ENCODE measurements at regions not wholly inside any gene's neighbourhood (a gene's known extent, or its start where the extent isn't known, plus 50 kb on each side); places are given as distances from the start of the nearest gene placed in this dataset.
A peak's percentile ranks its signal among the peaks of the same experiment; 100 is the strongest.

DNA sequence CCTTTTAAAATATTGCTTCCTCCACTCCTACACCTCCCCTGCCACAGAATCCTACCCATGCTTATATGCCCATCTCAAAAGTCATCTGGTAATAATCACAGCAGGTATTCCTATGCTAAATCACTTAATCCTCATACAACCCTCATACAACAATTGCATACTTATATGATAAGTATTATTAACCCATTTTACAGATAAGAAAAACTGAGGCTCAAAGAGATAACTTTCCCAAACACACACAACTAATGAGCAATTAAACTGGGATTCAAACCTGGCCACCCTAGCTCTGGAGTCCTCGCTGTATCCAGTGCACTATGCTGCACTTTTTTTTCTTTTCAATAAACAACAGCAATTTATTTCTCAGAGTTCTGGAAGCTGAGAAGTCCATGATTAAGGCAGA, 99.8 kb upstream of the TSPAN5 start:
- no peak for DNase-seq

GRCh38 chr4:98754736-98755135, 96.3 kb upstream of the TSPAN5 start:
- no peak for DNase-seq

DNA sequence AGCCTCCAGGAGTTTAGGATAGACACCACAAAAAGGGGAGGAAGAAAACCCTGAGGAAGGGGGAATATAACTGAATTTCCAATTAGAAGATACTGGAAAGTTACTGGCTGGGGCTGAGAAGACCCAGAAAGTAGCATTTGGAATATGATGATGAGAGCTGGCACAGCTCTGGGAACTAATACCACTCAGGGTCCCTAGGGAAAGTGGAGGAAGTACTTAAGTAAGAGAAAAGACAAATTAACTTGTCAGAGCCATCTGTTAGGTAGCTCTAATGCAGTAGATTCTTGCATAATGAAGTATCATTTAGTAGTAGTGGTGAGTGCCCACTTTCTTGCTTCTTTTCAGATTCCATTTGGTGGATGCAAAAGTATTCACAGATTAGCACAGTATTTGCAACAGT, 90.8 kb upstream of the TSPAN5 start:
- DNase-seq, result peak; percentile 7

DNA sequence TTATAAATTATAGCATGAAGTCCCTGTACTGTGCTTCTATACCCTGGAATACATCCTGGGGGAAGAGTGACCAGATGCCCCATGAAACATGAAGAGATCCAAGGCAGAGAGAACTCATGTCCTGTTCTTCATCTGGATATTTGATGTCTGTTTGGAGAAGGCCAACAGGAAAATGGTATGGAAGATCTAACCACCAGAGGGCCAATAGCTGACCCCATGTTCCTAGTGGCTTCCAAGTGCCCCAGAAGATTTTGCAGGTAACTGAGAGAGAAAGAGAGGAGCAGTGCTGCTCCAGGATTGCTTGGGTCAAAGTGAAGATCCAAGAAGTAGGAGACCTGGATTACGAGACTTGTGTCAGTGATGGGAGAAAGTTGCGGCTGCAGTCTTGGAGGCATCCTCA, 90.2 kb upstream of the TSPAN5 start:
- no peak for DNase-seq

GRCh38 chr4:98747393-98748091, 89.1 kb upstream of the TSPAN5 start:
- DNase-seq, result no peak

- DNase-seq, result no peak
These were observed 88.5 kb upstream of the TSPAN5 start for GRCh38 chr4:98746936-98747335.

DNA sequence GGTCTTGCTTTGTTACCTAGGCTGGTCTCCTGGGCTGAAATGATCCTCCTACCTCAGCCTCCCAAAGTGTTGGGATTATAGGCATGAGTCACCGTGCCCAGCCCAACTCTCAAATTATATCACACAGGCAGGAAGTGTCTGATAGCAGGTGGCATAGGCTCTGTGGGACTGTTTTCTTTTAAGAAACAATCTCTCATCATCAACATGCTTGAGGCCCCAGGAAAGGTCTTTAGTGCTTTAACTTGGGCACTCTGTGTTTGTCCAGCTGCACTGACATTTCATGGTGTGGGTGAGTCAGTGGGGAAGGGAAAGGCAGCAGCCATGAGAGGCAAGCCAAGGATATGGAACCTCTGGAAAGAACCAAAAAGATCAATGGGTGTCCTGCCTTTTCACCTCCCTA, 88.1 kb upstream of the TSPAN5 start:
- DNase-seq, result no peak

GRCh38 chr4:98745366-98745765, 87.0 kb upstream of the TSPAN5 start:
- DNase-seq, result no peak

DNA sequence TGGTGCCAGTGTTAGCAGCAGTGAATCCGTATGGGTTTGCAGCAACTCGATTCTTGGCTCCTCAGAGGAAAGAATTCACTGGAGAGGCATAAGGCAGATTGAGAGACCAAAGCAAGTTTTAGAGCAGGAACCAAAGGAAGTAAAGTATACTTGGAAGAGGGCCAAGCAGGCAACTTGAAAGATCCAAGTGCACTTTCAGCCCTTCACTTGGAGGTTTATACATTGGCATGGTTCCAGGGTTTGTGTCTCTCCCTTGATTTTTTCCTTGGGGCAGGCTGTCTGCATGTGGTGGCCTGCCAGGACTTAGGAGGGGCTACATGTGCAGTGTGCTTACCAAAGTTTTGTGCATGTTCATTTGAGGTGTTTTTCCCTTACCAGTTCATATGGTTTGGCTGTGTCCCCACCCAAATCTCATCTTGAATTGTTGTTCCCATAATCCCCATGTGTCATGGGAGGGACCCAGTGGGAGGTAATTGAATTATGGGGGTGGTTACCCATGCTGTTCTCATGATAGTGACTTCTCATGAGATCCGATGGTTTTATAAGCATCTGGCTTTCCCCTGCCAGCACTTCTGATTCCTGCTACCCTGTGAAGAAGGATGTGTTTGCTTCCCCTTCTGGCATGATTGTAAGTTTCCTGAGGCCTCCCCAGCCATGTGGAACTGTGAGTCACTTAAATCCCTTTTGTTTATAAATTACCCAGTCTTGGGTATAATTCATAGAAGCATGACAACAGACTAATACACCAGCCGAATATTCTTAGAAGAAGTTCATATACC, 86.2 kb upstream of the TSPAN5 start:
- DNase-seq, result no peak

DNA sequence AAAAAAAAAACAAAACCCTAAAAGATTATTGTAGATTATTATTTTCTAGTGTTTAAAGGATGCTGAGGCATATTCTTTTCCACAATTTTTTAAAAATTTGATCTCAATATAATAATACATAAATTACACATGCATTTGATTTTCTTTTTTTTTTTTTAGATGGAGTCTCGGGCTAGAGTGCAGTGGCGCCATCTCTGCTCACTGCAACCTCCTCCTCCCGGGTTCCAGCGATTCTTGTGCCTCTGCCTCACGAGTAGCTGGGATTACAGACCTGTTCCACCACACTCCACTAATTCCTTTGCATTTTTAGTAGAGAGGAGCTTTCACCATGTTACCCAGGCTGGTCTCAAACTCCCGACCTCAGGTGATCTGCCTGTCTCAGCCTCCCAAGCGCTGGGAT, 83.5 kb upstream of the TSPAN5 start:
- no peak for DNase-seq

GRCh38 chr4:98739751-98740150, 81.3 kb upstream of the TSPAN5 start:
- no peak for DNase-seq

DNA sequence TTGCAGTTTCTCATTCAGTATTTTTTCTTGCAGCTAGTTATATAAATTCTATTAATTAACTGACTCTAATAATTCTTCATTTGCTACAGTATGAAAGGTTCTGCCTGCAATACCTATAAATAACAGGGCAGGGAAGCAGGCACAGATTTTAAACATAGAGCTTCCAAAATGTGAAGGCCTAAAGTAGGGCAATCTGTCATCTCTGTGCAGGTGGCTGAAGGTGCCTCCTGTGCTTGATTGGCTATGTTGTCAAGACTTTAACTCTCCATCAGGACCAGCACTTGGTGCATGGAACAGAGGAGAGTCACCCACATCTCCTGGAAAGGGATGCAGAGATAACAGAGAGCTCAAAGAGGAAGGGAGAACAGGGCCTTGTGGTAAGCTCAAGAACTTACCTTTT, 75.2 kb upstream of the TSPAN5 start:
- DNase-seq, result no peak

DNA sequence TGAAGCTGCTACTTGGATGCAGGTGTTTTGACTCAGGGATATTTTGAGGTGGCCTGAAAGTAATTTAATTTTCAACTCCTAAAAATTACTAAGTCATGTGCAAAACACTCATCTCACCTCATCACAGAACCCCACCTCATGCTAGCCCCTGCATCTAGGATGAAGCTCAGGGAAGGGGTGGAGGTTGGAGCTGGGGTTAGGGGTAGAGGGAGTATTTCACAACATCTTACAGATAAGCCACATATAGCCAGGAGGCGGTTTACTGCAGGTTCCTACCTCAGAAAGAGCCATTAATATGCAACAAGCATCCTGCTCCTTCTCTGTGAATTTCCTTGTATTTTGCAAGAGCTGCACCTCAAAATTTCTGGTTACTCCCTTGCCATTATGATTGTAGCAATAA, 70.5 kb upstream of the TSPAN5 start:
- DNase-seq, result no peak

GRCh38 chr4:98728433-98728832, 70.0 kb upstream of the TSPAN5 start:
- DNase-seq, result no peak

DNA sequence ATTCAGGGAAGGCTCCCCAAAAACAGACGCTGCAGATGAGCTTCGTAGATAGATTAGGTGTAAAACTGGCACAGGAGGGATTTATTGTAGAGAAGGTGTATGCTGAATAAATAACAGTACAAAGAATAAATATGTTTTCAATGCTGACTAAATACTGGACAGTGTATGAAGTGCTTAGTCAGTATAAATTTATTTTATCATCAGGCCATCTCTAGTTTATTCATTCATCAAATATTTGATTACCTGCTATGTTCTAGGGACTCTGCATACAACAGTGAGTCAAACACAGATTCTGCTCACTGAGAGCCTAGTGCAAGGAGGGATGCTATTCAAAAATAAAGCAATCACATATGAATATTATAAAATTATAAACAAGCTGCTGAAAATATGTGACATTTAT, 63.6 kb upstream of the TSPAN5 start:
- no peak for DNase-seq

GRCh38 chr4:98720871-98721480, 62.6 kb upstream of the TSPAN5 start:
- DNase-seq, result no peak

- no peak for DNase-seq
These were observed 58.4 kb upstream of the TSPAN5 start for GRCh38 chr4:98716796-98717195.

- DNase-seq, result no peak
These were observed 54.2 kb upstream of the TSPAN5 start for GRCh38 chr4:98712607-98713006.

DNA sequence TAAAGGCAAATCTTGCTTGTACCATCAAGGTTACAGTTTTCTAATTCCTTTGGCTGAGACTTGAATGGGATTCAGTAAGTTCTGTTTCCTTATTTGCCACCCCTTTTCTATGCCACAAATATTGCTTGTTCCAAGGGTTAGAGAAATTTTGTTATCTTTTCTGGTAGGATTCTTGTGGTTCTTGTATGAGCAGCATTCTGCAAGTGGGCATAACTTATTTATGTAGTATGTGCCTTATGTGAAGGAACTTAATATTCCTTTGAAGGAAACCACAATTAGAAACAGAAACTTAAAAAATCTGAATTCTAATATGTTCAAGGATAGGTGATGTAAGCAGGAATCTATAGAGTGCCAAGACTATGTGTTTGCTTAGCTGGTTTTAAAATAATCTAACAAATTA, 53.1 kb upstream of the TSPAN5 start:
- DNase-seq, result no peak

DNA sequence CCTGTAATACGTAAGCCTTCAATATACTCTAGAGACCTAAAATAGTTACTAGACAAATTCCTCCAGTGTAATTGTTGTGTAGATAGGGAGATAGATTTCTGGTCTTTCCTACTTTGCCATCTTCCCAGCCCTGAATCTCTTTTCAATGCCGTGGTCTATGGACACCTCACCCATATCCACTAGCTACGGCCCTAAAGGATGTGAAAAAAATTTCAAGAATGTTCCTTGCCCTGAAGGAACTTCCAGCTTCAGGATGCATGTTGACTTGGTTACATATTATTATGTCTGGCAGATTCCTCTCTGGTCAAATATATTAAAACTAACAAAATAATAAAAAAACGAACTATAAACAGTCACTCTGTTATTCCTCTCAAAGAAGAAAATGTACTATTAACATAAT, 52.4 kb upstream of the TSPAN5 start:
- DNase-seq, result no peak
